ENCODE measurements at regions not wholly inside any gene's neighbourhood (a gene's known extent, or its start where the extent isn't known, plus 50 kb on each side); places are given as distances from the start of the nearest gene placed in this dataset.

DNA sequence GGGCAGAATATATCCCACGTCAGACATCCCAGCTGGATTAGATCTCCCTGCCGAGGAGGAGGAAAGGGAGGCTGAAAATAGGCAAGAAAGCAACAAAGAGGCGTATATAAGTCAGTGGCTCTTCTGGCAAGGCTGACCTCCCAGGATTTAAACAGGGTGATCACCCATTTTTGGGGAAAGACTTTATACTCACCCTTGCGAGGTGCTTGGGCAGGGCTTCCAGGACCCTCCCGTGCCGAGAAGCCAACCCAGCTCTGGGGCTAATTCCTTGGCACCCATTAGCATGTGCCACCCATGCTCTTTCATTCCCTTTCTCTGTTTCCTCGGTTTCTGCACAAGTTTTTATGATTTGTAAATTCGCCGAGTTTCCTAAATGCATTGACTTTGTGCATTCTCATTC, 230.2 kb upstream of the IRX2 start:
- TF ChIP-seq, protein P1, sequence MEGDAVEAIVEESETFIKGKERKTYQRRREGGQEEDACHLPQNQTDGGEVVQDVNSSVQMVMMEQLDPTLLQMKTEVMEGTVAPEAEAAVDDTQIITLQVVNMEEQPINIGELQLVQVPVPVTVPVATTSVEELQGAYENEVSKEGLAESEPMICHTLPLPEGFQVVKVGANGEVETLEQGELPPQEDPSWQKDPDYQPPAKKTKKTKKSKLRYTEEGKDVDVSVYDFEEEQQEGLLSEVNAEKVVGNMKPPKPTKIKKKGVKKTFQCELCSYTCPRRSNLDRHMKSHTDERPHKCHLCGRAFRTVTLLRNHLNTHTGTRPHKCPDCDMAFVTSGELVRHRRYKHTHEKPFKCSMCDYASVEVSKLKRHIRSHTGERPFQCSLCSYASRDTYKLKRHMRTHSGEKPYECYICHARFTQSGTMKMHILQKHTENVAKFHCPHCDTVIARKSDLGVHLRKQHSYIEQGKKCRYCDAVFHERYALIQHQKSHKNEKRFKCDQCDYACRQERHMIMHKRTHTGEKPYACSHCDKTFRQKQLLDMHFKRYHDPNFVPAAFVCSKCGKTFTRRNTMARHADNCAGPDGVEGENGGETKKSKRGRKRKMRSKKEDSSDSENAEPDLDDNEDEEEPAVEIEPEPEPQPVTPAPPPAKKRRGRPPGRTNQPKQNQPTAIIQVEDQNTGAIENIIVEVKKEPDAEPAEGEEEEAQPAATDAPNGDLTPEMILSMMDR (IDR thresholded peaks at IDR 0.05 in 4 of 5, conservative IDR thresholded peaks at IDR 0.05 in 1 of 5) = no peak
- TF ChIP-seq POLR2A (IDR thresholded peaks at IDR 0.05) = no peak
